ENCODE measurements at regions not wholly inside any gene's neighbourhood (a gene's known extent, or its start where the extent isn't known, plus 50 kb on each side); places are given as distances from the start of the nearest gene placed in this dataset.

DNA sequence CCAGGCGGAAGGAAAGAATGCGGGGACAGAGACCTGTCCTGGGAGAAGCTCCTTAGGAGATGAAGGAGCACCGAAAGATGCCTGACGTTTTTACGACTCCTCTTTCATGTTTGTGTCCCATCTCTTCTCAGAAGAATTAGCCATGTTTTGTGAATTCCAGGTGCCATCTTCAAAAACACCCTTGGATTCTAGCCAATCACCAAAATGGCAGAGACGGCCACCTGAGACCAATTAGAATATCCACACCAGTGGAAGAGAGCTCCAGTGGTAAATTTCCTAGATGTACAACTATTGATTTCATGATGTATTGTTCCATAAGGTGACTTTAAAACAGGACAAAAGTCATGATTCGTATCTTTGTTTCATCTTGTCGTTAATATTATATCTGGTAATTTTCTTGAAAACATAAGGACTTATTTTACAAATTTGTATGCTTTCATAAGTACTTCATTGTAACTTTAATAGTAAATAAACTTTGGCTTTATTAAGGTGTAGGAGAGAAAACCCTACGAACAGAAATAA, 62.3 kb upstream of the NUDT4 start:
- no peaks in the 10 kb centered on the region for H3K9me3 ChIP-seq (ENCODE audit: control insufficient read depth, insufficient read depth, low read length)
- no peak overlapping the region for H3K27ac ChIP-seq (ENCODE audit: low read depth, low read length)
- no peak overlapping the region for H3K9ac ChIP-seq (ENCODE audit: low read depth, low read length)
- no peaks in the 10 kb centered on the region for H3K4me1 ChIP-seq (ENCODE audit: control insufficient read depth, insufficient read depth, low read length)
- no peaks in the 10 kb centered on the region for H3K27me3 ChIP-seq (ENCODE audit: control insufficient read depth, insufficient read depth, low read length)
- H3K4me3 ChIP-seq (ENCODE audit: low read depth, low read length) = no peak overlapping the region
- H3K36me3 ChIP-seq (ENCODE audit: control insufficient read depth, insufficient read depth, low read length) = no peaks in the 10 kb centered on the region

DNA sequence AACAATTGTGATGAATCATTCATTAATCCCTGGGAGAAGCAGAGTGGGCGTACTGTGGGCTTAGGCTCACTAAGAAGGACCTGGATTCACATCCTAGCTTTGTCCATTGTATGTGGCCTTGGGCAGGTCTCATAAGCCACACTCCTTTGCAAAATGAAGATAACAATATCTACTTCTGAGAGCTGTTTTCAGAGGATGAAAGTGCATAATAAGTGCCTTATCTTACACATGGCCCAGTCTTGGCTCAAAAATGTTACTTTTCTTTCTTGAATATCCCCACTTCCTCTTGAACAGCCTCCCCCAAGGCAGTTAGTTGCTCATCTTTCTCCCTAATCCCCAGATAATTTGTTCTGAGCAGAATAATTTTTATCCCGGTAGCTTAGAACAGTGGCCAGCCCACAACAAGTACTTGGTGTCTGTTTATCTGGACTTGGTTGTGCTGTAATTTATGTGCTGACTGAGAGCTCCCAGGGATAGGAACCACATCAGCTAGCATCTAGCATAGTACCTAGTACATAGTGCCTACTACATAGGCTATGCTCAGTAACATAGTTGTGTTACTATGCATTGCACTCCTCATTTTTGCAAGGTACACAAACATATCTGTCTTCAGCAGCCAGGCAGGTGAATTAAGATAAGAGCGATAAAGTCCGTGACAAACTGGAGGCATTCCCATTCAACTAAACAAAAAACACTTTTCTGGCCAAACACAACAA, 61.7 kb upstream of the NUDT4 start:
- Histone ChIP-seq H3K36me3 (ENCODE audit: control insufficient read depth, insufficient read depth, low read length) (no peaks in the 10 kb centered on the region), H3K9ac (ENCODE audit: low read depth, low read length) (no peak overlapping the region), H3K4me3 (ENCODE audit: low read depth, low read length) (no peak overlapping the region), H3K27ac (ENCODE audit: low read depth, low read length) (no peak overlapping the region), H3K27me3 (ENCODE audit: control insufficient read depth, insufficient read depth, low read length) (no peaks in the 10 kb centered on the region), H3K4me1 (ENCODE audit: control insufficient read depth, insufficient read depth, low read length) (no peaks in the 10 kb centered on the region), H3K9me3 (ENCODE audit: control insufficient read depth, insufficient read depth, low read length) (no peaks in the 10 kb centered on the region)

DNA sequence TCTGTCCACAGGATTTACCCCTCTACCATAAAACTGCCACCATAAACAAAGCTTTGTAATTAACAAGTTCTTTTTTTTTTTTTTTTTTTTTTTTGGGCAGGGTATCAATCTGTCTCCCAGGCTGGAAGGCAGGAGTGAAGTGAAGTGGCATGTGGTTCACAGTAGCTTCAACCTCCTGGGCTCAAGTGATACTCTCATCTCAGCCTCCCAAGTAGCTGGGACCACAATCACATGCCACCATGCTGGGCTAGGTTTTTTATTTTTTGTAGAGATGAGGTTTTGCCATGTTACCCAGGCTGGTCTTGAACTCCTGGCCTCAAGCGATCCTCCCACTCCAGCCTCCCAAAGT, 61.1 kb upstream of the NUDT4 start:
- H3K4me1 ChIP-seq (ENCODE audit: control insufficient read depth, insufficient read depth, low read length) = no peaks in the 10 kb centered on the region
- H3K4me3 ChIP-seq (ENCODE audit: low read depth, low read length) = no peak overlapping the region
- H3K9me3 ChIP-seq (ENCODE audit: control insufficient read depth, insufficient read depth, low read length) = no peaks in the 10 kb centered on the region
- no peak overlapping the region for H3K27ac ChIP-seq (ENCODE audit: low read depth, low read length)
- no peaks in the 10 kb centered on the region for H3K27me3 ChIP-seq (ENCODE audit: control insufficient read depth, insufficient read depth, low read length)
- H3K9ac ChIP-seq (ENCODE audit: low read depth, low read length) = no peak overlapping the region
- H3K36me3 ChIP-seq (ENCODE audit: control insufficient read depth, insufficient read depth, low read length) = no peaks in the 10 kb centered on the region

DNA sequence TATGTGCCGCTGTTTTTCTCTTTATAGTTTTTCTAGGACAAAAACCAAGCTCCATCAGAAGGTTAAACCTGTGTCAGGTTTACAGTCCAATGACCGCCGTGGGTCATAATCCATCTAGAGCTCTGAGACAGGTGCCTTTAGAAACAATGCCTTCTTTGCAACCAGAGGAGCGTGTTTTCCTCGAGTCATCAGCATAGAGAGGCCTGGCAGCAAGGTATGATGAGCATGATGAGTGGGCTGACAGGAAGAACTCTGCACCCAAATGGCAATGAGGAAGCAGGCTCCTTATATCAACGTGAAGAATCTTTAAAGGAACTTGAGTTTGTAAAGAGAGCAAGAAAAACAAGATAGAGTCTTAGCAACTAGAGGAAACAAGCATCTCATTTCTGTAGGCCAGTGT, 60.5 kb upstream of the NUDT4 start:
- no peak overlapping the region for H3K27ac ChIP-seq (ENCODE audit: low read depth, low read length)

DNA sequence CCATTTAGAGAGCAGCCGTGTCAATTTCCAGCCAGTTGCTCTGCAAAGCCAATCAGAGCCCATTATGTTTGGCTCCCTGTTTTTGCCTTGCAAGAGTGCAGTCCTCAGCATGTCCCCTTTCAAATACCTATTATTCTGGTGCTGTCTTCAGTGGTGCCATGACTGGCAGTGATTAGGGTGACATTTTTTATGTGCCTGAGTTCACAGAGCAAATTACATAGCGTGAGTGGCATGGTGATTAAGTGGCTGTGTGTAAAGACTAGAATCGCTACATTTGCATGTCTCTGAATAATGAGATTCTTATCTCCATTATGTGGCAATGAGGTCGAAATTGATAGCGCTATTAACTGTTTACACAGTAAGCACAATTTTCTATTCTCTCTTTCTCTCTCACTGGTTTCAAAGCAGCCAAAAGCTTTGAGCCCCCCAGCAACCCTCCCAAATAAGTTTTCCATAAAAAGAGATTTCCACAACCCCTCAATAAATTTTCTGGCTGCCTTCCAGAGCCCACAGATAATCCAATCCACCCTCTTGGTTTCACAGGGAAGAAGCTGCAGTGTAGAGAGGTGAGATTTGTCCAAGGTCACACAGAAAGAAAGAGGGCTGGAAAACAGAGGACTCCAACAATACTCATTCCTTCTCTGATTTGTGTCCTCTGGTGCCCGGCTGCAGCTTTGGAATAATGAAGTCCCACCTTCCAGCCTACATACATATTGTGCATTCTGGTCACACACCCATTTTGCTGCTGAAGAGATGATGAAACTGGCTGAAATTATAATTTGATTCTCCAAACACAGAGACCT, 58.8 kb upstream of the NUDT4 start:
- H3K4me3 ChIP-seq (ENCODE audit: low read depth, low read length) = no peak overlapping the region
- H3K27me3 ChIP-seq (ENCODE audit: control insufficient read depth, insufficient read depth, low read length) = no peaks in the 10 kb centered on the region
- H3K27ac ChIP-seq (ENCODE audit: low read depth, low read length) = no peak overlapping the region
- H3K9me3 ChIP-seq (ENCODE audit: control insufficient read depth, insufficient read depth, low read length) = no peaks in the 10 kb centered on the region
- H3K9ac ChIP-seq (ENCODE audit: low read depth, low read length) = no peak overlapping the region
- H3K36me3 ChIP-seq (ENCODE audit: control insufficient read depth, insufficient read depth, low read length) = no peaks in the 10 kb centered on the region
- H3K4me1 ChIP-seq (ENCODE audit: control insufficient read depth, insufficient read depth, low read length) = no peaks in the 10 kb centered on the region

More for the DNA sequence above, 60.5 kb upstream of the NUDT4 start:
- Histone ChIP-seq H3K4me3 (ENCODE audit: low read depth, low read length) (no peak overlapping the region), H3K9ac (ENCODE audit: low read depth, low read length) (no peak overlapping the region), H3K4me1 (ENCODE audit: control insufficient read depth, insufficient read depth, low read length) (no peaks in the 10 kb centered on the region), H3K36me3 (ENCODE audit: control insufficient read depth, insufficient read depth, low read length) (no peaks in the 10 kb centered on the region), H3K9me3 (ENCODE audit: control insufficient read depth, insufficient read depth, low read length) (no peaks in the 10 kb centered on the region), H3K27me3 (ENCODE audit: control insufficient read depth, insufficient read depth, low read length) (no peaks in the 10 kb centered on the region)

DNA sequence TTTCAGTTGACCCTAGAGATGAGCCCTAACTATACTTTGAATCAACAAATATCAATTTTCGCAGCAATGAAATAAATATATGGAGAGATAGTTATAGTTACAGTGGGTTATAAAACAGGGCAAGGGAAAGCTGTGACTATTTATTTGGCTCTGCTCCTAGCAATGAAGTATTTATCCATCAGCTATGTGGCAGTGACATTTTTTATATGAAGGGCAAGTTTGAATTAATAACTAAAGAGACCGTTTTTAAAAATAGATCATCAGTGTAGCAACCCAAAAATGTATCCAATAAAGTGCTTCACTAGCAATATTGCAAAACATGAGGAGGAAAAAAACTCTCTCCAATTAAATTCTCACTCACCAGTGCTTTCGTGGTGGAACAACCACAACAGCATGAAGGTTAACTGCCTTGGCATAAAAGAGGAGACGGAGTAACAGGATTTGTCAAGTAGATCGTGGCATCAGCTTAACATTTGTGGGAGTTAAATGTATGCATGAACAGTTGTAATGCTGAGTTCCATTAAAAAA, 58.1 kb upstream of the NUDT4 start:
- no peaks in the 10 kb centered on the region for H3K36me3 ChIP-seq (ENCODE audit: control insufficient read depth, insufficient read depth, low read length)
- H3K27ac ChIP-seq (ENCODE audit: low read depth, low read length) = no peak overlapping the region
- no peak overlapping the region for H3K9ac ChIP-seq (ENCODE audit: low read depth, low read length)
- no peaks in the 10 kb centered on the region for H3K27me3 ChIP-seq (ENCODE audit: control insufficient read depth, insufficient read depth, low read length)
- H3K4me3 ChIP-seq (ENCODE audit: low read depth, low read length) = no peak overlapping the region
- no peaks in the 10 kb centered on the region for H3K9me3 ChIP-seq (ENCODE audit: control insufficient read depth, insufficient read depth, low read length)
- no peaks in the 10 kb centered on the region for H3K4me1 ChIP-seq (ENCODE audit: control insufficient read depth, insufficient read depth, low read length)

DNA sequence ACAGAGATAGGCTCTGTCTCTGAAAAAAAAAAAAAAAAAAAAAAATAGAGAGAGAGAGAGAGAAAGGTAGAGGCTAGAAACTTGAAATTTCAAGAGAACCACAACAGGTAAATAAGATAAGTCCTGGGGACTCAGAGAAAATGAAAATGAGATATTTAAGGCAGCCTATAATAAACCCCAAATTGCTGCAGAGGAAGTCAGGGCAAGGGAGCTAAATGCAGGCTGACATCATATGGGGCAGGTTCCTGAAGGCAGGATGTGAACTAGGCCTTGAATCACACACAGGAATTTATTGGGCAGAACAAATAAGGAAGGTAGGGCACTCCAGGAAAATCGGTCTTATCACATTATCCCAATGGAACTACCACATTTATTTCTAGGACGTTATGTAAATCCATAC, 54.9 kb upstream of the NUDT4 start:
- no peaks in the 10 kb centered on the region for H3K27me3 ChIP-seq (ENCODE audit: control insufficient read depth, insufficient read depth, low read length)
- H3K36me3 ChIP-seq (ENCODE audit: control insufficient read depth, insufficient read depth, low read length) = no peaks in the 10 kb centered on the region
- H3K27ac ChIP-seq (ENCODE audit: low read depth, low read length) = no peak overlapping the region
- no peaks in the 10 kb centered on the region for H3K4me1 ChIP-seq (ENCODE audit: control insufficient read depth, insufficient read depth, low read length)
- no peaks in the 10 kb centered on the region for H3K9me3 ChIP-seq (ENCODE audit: control insufficient read depth, insufficient read depth, low read length)
- H3K4me3 ChIP-seq (ENCODE audit: low read depth, low read length) = no peak overlapping the region
- H3K9ac ChIP-seq (ENCODE audit: low read depth, low read length) = no peak overlapping the region

DNA sequence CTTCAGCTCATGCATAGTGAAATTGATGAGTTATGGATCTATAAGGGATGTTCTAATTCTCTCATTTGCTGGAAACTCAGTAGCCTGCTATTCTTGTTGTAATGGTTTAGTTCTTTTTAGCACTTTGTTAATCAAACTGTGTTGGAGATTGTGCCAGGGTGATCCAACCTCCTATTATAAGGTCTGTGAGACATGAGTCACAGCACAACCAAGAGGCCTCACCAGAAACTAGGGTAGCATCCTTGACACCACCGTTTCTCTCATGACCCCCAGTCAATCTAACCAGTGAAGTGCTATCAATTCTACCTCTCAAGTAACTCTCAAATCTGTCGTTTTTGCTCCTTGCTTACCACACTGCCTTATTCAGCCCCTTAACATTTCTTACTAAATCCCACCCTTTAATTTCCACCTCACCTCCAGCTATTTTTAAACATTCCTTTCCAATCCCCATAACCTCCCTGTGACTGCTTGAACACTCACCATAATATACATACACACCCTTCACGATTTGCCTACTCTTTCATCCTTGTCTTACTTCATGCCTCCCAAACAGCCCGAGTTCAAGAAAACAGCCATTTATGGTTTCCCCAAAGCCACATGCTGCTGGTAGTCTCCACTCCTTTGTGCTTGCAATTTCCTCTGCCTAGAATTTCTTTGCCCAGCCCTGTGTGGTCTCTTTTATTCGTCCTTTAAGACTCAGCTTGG, 53.9 kb upstream of the NUDT4 start:
- Histone ChIP-seq H3K4me3 (ENCODE audit: low read depth, low read length) (no peak overlapping the region), H3K9me3 (ENCODE audit: control insufficient read depth, insufficient read depth, low read length) (no peaks in the 10 kb centered on the region), H3K27me3 (ENCODE audit: control insufficient read depth, insufficient read depth, low read length) (no peaks in the 10 kb centered on the region), H3K9ac (ENCODE audit: low read depth, low read length) (no peak overlapping the region), H3K4me1 (ENCODE audit: control insufficient read depth, insufficient read depth, low read length) (no peaks in the 10 kb centered on the region), H3K27ac (ENCODE audit: low read depth, low read length) (no peak overlapping the region), H3K36me3 (ENCODE audit: control insufficient read depth, insufficient read depth, low read length) (no peaks in the 10 kb centered on the region)

DNA sequence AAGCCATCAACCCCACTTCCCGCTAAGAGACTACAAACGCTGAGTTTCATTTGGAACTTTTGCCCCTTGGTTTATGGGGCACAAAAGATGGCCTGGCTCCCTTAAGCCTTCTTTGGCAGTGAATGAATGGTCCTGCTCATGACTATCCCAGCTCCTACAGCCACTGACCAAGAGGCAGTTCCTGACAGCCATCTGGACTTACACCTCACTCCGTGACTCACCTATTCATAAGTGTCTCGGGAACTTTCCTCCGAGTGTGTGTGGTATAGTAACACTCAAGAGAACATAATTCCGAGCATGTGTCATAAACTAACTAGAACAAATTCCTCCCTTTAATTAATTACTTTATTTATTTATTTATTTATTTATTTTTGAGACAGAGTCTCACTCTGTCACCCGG, 51.9 kb upstream of the NUDT4 start:
- H3K27me3 ChIP-seq (ENCODE audit: control insufficient read depth, insufficient read depth, low read length) = no peaks in the 10 kb centered on the region
- H3K9ac ChIP-seq (ENCODE audit: low read depth, low read length) = no peak overlapping the region
- H3K27ac ChIP-seq (ENCODE audit: low read depth, low read length) = no peak overlapping the region
- H3K4me3 ChIP-seq (ENCODE audit: low read depth, low read length) = no peak overlapping the region
- no peaks in the 10 kb centered on the region for H3K36me3 ChIP-seq (ENCODE audit: control insufficient read depth, insufficient read depth, low read length)
- no peaks in the 10 kb centered on the region for H3K4me1 ChIP-seq (ENCODE audit: control insufficient read depth, insufficient read depth, low read length)
- H3K9me3 ChIP-seq (ENCODE audit: control insufficient read depth, insufficient read depth, low read length) = no peaks in the 10 kb centered on the region
